Activated CD8-positive, alpha-beta memory T cell treated with anti-CD3 and anti-CD28 coated beads, Interleukin-2, amount 50 U/mL, for 24 hours (primary cell): ENCODE measurements at regions not wholly inside any gene's neighbourhood (a gene's known extent, or its start where the extent isn't known, plus 50 kb on each side); places are given as distances from the start of the nearest gene placed in this dataset.

ENCODE experiments used
- DNase-seq: peaks from one replicate; pipeline ENCODE4 v3.0.0-alpha.2; 2020; ENCODE audit errors: extremely low read depth

GRCh38 chr10:6305401-6306321 lies 102.9 kb downstream of the PFKFB3 start:
- no peak for DNase-seq

- DNase-seq = no peak
These were observed 104.2 kb downstream of the PFKFB3 start for GRCh38 chr10:6306917-6307316.

- no peak for DNase-seq
These were observed 107.1 kb downstream of the PFKFB3 start for GRCh38 chr10:6309816-6310215.

- DNase-seq = no peak
These were observed 108.2 kb downstream of the PFKFB3 start for GRCh38 chr10:6310977-6311376.

GRCh38 chr10:6311700-6312330 lies 109.1 kb downstream of the PFKFB3 start:
- no peak for DNase-seq

GRCh38 chr10:6312636-6313035 lies 109.9 kb downstream of the PFKFB3 start:
- no peak for DNase-seq

- no peak for DNase-seq
These were observed 110.6 kb downstream of the PFKFB3 start for GRCh38 chr10:6313111-6313895.

GRCh38 chr10:6314620-6315205 lies 112.0 kb downstream of the PFKFB3 start:
- DNase-seq = no peak

GRCh38 chr10:6319119-6319518 lies 116.4 kb downstream of the PFKFB3 start:
- no peak for DNase-seq

GRCh38 chr10:6320320-6321010 lies 117.7 kb downstream of the PFKFB3 start:
- DNase-seq = no peak

- no peak for DNase-seq
These were observed 119.1 kb downstream of the PFKFB3 start for GRCh38 chr10:6321880-6322279.

- no peak for DNase-seq
These were observed 120.1 kb downstream of the PFKFB3 start for GRCh38 chr10:6322805-6323204.

GRCh38 chr10:6327961-6328698 lies 125.4 kb downstream of the PFKFB3 start:
- no peak for DNase-seq

- DNase-seq = no peak
These were observed 126.1 kb downstream of the PFKFB3 start for GRCh38 chr10:6328699-6329423.

- no peak for DNase-seq
These were observed 130.4 kb downstream of the PFKFB3 start for GRCh38 chr10:6333086-6333485.

GRCh38 chr10:6333973-6334372 lies 131.2 kb downstream of the PFKFB3 start:
- DNase-seq = no peak

- DNase-seq = no peak
These were observed 133.3 kb downstream of the PFKFB3 start for GRCh38 chr10:6336016-6336415.

- DNase-seq = no peak
These were observed 134.7 kb downstream of the PFKFB3 start for GRCh38 chr10:6337382-6337781.

GRCh38 chr10:6338361-6338760 lies 135.6 kb downstream of the PFKFB3 start:
- no peak for DNase-seq

- DNase-seq = no peak
These were observed 137.2 kb downstream of the PFKFB3 start for GRCh38 chr10:6339891-6340290.
